ENCODE measurements at regions not wholly inside any gene's neighbourhood (a gene's known extent, or its start where the extent isn't known, plus 50 kb on each side); places are given as distances from the start of the nearest gene placed in this dataset.
"Not testable (repeated sequence)": the region's sequence is repeated elsewhere in the genome, so short reads cannot be mapped to it uniquely, and the experiment has no call there.

DNA sequence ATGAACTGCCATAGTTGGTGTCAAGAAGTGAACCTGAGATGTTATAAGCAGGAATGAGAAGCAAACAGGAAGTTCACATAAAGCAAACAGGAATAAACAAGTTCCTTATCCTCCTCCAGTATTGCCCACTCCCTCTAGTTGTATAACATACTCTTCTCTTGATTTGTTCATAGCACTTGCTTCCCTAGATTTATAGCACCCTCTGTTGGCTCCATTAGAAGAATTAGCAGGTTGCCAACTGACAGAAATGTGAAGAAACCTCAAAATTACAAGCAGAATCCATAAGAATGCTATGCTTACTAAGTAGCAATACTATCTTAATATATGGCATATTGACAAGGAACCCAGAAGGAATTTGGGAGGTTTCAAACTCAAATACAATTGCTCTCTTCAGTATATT lies 195.4 kb downstream of the TBX18 start:
- no peak for ATAC-seq
- no peak for FAIRE-seq
- DNase-seq: no peak

DNA sequence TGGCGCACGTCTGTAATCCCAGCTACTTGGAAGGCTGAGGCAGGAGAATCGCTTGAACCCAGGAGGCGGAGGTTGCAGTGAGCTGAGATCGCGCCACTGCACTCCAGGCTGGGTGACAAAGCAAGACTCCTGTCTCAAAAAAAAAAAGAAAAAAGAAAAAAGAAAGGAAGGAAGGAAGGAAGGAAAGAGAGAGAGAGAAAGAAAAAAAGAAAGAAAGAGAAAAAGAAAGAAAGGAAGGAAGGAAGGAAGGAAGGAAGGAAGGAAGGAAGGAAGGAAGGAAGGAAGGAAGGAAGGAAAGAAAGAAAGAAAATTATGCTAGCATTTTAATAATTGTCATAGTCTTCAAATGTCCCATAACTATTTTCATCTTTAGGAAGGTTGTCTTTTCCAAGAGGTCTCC lies 198.7 kb downstream of the TBX18 start:
- FAIRE-seq; H3K27me3 ChIP-seq; DNase-seq; ATAC-seq; H3K27ac ChIP-seq; H3K4me3 ChIP-seq; H3K4me1 ChIP-seq; intact Hi-C loops (cut with DNase I); H3K36me3 ChIP-seq; H3K9me3 ChIP-seq: not testable (repeated sequence)
- 76 to 78% methylated on average over 6 of the region's 6 CpGs for WGBS, 2 donors

More for the DNA sequence above, 195.4 kb downstream of the TBX18 start:
- Histone ChIP-seq H3K27ac (no peak overlapping the region), H3K27me3 (no peaks in the 10 kb centered on the region), H3K4me3 (no peak overlapping the region), H3K36me3 (no peaks in the 10 kb centered on the region), H3K9me3 (no peaks in the 10 kb centered on the region), H3K4me1 (no peaks in the 10 kb centered on the region)
- TF ChIP-seq, protein P1, sequence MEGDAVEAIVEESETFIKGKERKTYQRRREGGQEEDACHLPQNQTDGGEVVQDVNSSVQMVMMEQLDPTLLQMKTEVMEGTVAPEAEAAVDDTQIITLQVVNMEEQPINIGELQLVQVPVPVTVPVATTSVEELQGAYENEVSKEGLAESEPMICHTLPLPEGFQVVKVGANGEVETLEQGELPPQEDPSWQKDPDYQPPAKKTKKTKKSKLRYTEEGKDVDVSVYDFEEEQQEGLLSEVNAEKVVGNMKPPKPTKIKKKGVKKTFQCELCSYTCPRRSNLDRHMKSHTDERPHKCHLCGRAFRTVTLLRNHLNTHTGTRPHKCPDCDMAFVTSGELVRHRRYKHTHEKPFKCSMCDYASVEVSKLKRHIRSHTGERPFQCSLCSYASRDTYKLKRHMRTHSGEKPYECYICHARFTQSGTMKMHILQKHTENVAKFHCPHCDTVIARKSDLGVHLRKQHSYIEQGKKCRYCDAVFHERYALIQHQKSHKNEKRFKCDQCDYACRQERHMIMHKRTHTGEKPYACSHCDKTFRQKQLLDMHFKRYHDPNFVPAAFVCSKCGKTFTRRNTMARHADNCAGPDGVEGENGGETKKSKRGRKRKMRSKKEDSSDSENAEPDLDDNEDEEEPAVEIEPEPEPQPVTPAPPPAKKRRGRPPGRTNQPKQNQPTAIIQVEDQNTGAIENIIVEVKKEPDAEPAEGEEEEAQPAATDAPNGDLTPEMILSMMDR (IDR thresholded peaks at IDR 0.05): no peak
- intact Hi-C loops (cut with DNase I): no loop called here

- ATAC-seq (no peak), FAIRE-seq (no peak)
- intact Hi-C loops (cut with DNase I): no loop called here
These were observed 203.7 kb downstream of the TBX18 start for GRCh38 chr6:84560436-84561390.

GRCh38 chr6:84556541-84557335 lies 207.7 kb downstream of the TBX18 start:
- no peak for FAIRE-seq
- Histone ChIP-seq H3K9me3 (no peaks in the 10 kb centered on the region), H3K4me1 (no peaks in the 10 kb centered on the region), H3K27ac (no peak overlapping the region), H3K36me3 (no peaks in the 10 kb centered on the region), H3K27me3 (no peaks in the 10 kb centered on the region), H3K4me3 (no peak overlapping the region)
- intact Hi-C loops (cut with DNase I): no loop called here
- ATAC-seq: no peak
- whole genome bisulfite sequencing, 2 donors: 37 to 39% methylated on average over 4 of the region's 4 CpGs
- DNase-seq: no peak
- TF ChIP-seq, protein P1 (IDR thresholded peaks at IDR 0.05): no peak

More at GRCh38 chr6:84560436-84561390, 203.7 kb downstream of the TBX18 start:
- DNase-seq: no peak
- Histone ChIP-seq H3K27me3 (no peaks in the 10 kb centered on the region), H3K4me1 (no peaks in the 10 kb centered on the region), H3K4me3 (no peak overlapping the region), H3K9me3 (no peaks in the 10 kb centered on the region), H3K36me3 (no peaks in the 10 kb centered on the region), H3K27ac (no peak overlapping the region)
- TF ChIP-seq, protein P1 (IDR thresholded peaks at IDR 0.05): no peak
- WGBS, 2 donors: 49 to 50% methylated on average over 9 of the region's 9 CpGs

DNA sequence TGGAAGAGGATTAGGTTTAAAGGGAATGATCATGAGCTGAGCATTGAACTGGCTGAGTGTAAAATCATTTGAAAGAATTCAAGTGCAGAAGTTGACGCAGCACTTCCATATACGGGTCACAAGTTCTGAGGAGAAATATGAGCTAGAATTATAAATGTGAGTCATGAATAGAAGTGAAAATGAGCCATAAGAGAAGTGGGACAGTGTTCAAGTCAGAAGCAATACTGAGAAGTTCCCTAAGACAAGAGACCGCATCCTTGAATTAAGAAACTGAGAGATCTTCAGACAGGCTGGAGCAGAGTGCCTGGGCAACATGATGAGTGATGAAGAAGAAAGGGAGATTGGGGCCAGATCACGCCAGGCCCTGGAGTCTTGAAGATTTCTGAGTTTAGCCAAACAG lies 209.7 kb downstream of the TBX18 start:
- Histone ChIP-seq H3K27ac (no peak overlapping the region), H3K9me3 (no peaks in the 10 kb centered on the region), H3K36me3 (no peaks in the 10 kb centered on the region), H3K27me3 (no peaks in the 10 kb centered on the region), H3K4me1 (no peaks in the 10 kb centered on the region), H3K4me3 (no peak overlapping the region)
- TF ChIP-seq, protein P1 (IDR thresholded peaks at IDR 0.05): no peak
- intact Hi-C loops (cut with DNase I): no loop called here
- ATAC-seq: no peak
- no peak for DNase-seq
- WGBS, 2 donors: 61 to 73% methylated on average over 4 of the region's 4 CpGs
- FAIRE-seq: no peak
